ENCODE measurements at regions not wholly inside any gene's neighbourhood (a gene's known extent, or its start where the extent isn't known, plus 50 kb on each side); places are given as distances from the start of the nearest gene placed in this dataset.
"Not testable (repeated sequence)": the region's sequence is repeated elsewhere in the genome, so short reads cannot be mapped to it uniquely, and the experiment has no call there.

- intact Hi-C loops (cut with DNase I); H3K4me1 ChIP-seq (ENCODE audit: control insufficient read depth, insufficient read depth, low read length); H3K27ac ChIP-seq (ENCODE audit: low read length); ATAC-seq; H3K27me3 ChIP-seq (ENCODE audit: control insufficient read depth, insufficient read depth); DNase-seq; H3K9me3 ChIP-seq (ENCODE audit: control insufficient read depth, low read length); H3K4me3 ChIP-seq (ENCODE audit: low read length): not testable (repeated sequence)
- 92% methylated on average over 3 of the region's 3 CpGs for WGBS
Observed at GRCh38 chr4:179365932-179366331, 1923.7 kb upstream of the AGA start.

DNA sequence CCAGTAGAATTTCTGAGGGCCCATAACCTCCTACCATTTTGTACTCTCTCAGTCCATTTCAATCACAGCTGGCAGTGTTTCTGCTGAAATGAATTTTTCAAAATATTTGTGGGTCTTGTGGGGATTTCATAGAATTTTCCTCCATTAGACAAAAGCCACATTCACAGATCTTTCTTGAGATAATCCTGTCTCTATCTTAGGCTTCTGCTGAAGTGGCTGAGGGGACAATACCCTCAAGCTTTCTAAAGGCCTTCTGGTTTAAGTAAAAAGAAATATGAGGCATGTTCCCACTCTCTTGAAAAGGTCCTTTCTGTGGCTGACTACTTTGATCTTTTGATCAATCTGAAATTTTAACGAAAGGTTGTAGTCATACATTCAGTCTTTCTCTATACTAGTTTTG lies 1930.0 kb upstream of the AGA start:
- ATAC-seq (no peak), DNase-seq (no peak)
- intact Hi-C loops (cut with DNase I), result no loop called here
- H3K27me3 ChIP-seq (ENCODE audit: control insufficient read depth, insufficient read depth), result no peaks in the 10 kb centered on the region
- no peaks in the 10 kb centered on the region for H3K4me1 ChIP-seq (ENCODE audit: control insufficient read depth, insufficient read depth, low read length)
- H3K27ac ChIP-seq (ENCODE audit: low read length), result no peak overlapping the region
- 70% methylated on average over 1 of the region's 1 CpG for WGBS
- no peak overlapping the region for H3K4me3 ChIP-seq (ENCODE audit: low read length)
- no peaks in the 10 kb centered on the region for H3K9me3 ChIP-seq (ENCODE audit: control insufficient read depth, low read length)

DNA sequence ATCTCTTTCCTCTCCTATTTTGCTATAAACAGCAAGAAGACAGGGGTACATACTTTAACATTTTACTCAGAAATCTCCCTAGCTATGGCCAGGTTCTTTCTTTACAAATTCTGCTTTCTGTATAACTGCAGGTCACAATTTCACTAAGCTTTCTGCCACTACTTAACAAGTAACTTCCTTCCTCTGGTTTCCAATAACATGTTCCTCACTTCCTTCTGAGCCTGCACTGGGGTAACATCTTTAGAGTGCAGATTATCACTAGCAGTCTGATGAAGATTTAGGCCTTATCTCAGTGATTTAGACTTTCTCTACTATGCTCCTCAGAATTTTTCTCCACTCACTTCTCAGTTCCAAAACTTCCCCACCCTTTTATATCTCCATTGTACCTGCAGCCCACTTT lies 1930.5 kb upstream of the AGA start:
- no peak for DNase-seq
- H3K27ac ChIP-seq (ENCODE audit: low read length), result no peak overlapping the region
- intact Hi-C loops (cut with DNase I), result no loop called here
- H3K4me1 ChIP-seq (ENCODE audit: control insufficient read depth, insufficient read depth, low read length), result no peaks in the 10 kb centered on the region
- H3K4me3 ChIP-seq (ENCODE audit: low read length), result no peak overlapping the region
- no peaks in the 10 kb centered on the region for H3K9me3 ChIP-seq (ENCODE audit: control insufficient read depth, low read length)
- no peaks in the 10 kb centered on the region for H3K27me3 ChIP-seq (ENCODE audit: control insufficient read depth, insufficient read depth)
- no peak for ATAC-seq

DNA sequence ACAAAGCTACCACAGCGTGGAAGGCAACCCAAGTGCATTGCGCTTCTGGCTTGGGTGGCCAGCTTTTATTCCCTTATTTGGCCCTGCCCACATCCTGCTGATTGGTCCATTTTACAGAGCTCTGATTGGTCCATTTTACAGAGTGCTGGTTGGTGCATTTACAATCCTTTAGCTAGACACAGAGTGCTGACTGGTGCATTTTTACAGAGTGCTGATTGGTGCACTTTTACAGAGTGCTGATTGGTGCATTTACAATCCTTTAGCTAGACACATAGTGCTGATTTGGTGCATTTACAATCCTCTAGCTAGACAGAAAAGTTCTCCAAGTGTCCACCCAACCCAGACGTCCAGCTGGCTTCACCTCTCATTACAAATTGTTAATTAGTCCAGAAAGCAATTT lies 1936.6 kb upstream of the AGA start:
- WGBS, result 84% methylated on average over 3 of the region's 3 CpGs
- intact Hi-C loops (cut with DNase I); H3K4me1 ChIP-seq (ENCODE audit: control insufficient read depth, insufficient read depth, low read length); H3K27ac ChIP-seq (ENCODE audit: low read length); H3K9me3 ChIP-seq (ENCODE audit: control insufficient read depth, low read length); H3K27me3 ChIP-seq (ENCODE audit: control insufficient read depth, insufficient read depth); H3K4me3 ChIP-seq (ENCODE audit: low read length); ATAC-seq; DNase-seq: not testable (repeated sequence)

DNA sequence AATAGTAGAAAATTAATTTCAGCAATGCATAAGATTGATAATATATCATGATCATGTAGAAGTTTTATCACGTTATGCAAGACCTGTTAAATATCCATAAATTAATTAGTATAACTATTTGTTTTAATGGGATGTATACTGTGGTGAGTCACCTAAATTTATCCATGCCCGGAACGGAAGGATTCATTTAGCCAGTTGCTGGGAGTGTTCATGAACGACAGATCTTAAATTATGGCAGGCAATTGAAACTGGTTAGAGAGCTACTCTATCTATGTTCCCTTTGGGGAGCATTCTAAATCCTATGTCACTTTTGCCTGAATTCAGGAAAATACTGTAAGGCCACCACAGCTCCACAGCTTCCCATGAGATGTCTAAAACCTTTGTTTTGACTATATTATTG lies 1950.5 kb upstream of the AGA start:
- H3K27ac ChIP-seq (ENCODE audit: low read length), result no peak overlapping the region
- H3K4me1 ChIP-seq (ENCODE audit: control insufficient read depth, insufficient read depth, low read length), result no peaks in the 10 kb centered on the region
- no peak overlapping the region for H3K4me3 ChIP-seq (ENCODE audit: low read length)
- no peaks in the 10 kb centered on the region for H3K9me3 ChIP-seq (ENCODE audit: control insufficient read depth, low read length)
- H3K27me3 ChIP-seq (ENCODE audit: control insufficient read depth, insufficient read depth), result no peaks in the 10 kb centered on the region
- DNase-seq (no peak), ATAC-seq (no peak)
- intact Hi-C loops (cut with DNase I), result no loop called here
- 81% methylated on average over 4 of the region's 4 CpGs for WGBS

DNA sequence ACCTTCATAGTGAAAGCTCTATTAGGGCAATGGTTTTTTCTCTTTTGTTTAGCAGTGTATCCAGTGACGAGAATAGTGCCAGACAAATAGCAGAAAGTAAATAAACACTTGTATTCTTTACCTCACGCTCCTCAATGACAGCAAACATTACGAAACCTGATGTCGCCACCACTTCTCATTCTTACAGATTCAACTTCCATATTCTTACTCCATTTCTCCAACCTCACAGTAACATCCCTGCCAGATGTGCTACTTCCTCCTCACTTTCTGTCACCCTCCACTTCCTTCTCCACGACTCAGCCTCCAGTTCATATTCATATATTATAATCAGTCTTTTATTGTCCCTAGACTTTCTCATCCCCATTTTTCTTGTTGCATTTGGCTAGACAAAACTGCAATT lies 1956.2 kb upstream of the AGA start:
- intact Hi-C loops (cut with DNase I), result no loop called here
- no peak overlapping the region for H3K4me3 ChIP-seq (ENCODE audit: low read length)
- H3K4me1 ChIP-seq (ENCODE audit: control insufficient read depth, insufficient read depth, low read length), result no peaks in the 10 kb centered on the region
- H3K27me3 ChIP-seq (ENCODE audit: control insufficient read depth, insufficient read depth), result no peaks in the 10 kb centered on the region
- no peaks in the 10 kb centered on the region for H3K9me3 ChIP-seq (ENCODE audit: control insufficient read depth, low read length)
- H3K27ac ChIP-seq (ENCODE audit: low read length), result no peak overlapping the region
- DNase-seq (no peak), ATAC-seq (no peak)
- WGBS, result 65% methylated on average over 5 of the region's 5 CpGs

DNA sequence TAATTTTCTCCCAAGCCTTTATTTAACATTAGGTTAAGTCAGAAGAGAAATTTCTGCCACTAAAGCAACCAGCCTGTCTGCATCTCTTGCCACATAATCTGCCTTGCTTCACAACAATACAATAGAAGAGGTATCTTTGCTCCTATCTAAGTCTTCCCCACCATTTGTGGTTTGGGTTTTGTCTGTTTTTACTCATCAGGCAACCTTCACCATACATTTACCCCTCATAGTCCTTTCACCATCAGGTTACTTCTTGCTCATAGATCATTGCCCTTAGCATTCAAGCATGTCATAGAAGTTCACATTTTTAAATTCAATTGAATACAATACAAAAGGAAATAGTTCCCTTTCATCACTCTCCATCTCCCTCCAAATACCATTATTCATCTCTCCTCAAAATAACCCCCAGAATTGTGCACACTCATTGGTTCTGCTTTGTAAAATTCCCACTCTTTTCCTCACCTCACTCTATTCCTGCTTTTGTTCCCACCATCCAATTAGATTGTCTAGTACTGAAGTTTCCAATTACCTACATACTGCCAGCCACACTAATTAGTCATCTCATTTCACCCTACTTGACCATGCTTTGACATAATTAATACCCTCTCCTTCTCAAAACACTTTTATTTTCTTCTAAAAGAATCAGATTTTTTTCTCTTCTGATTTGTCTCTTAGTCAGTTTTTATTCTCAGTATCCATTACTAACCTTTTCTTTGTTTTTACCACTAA lies 1957.0 kb upstream of the AGA start:
- intact Hi-C loops (cut with DNase I), result no loop called here
- DNase-seq (no peak), ATAC-seq (no peak)

GRCh38 chr4:179415037-179415846 lies 1973.0 kb upstream of the AGA start:
- intact Hi-C loops (cut with DNase I), result no loop called here
- Histone ChIP-seq H3K4me3 (ENCODE audit: low read length) (no peak overlapping the region), H3K4me1 (ENCODE audit: control insufficient read depth, insufficient read depth, low read length) (no peaks in the 10 kb centered on the region), H3K27me3 (ENCODE audit: control insufficient read depth, insufficient read depth) (no peaks in the 10 kb centered on the region), H3K9me3 (ENCODE audit: control insufficient read depth, low read length) (no peaks in the 10 kb centered on the region), H3K27ac (ENCODE audit: low read length) (no peak overlapping the region)
- DNase-seq (no peak), ATAC-seq (no peak)
- WGBS, result 71% methylated on average over 1 of the region's 1 CpG

More for the DNA sequence above, 1957.0 kb upstream of the AGA start:
- no peaks in the 10 kb centered on the region for H3K9me3 ChIP-seq (ENCODE audit: control insufficient read depth, low read length)
- H3K4me3 ChIP-seq (ENCODE audit: low read length), result no peak overlapping the region
- no peaks in the 10 kb centered on the region for H3K27me3 ChIP-seq (ENCODE audit: control insufficient read depth, insufficient read depth)
- H3K27ac ChIP-seq (ENCODE audit: low read length), result no peak overlapping the region
- no peaks in the 10 kb centered on the region for H3K4me1 ChIP-seq (ENCODE audit: control insufficient read depth, insufficient read depth, low read length)

- Histone ChIP-seq H3K4me3 (ENCODE audit: low read length) (no peak overlapping the region), H3K27me3 (ENCODE audit: control insufficient read depth, insufficient read depth) (no peaks in the 10 kb centered on the region), H3K27ac (ENCODE audit: low read length) (no peak overlapping the region), H3K9me3 (ENCODE audit: control insufficient read depth, low read length) (no peaks in the 10 kb centered on the region), H3K4me1 (ENCODE audit: control insufficient read depth, insufficient read depth, low read length) (no peaks in the 10 kb centered on the region)
- ATAC-seq (no peak), DNase-seq (no peak)
- 58% methylated on average over 1 of the region's 1 CpG for WGBS
- intact Hi-C loops (cut with DNase I), result no loop called here
Observed at GRCh38 chr4:179415847-179416223, 1973.6 kb upstream of the AGA start.

DNA sequence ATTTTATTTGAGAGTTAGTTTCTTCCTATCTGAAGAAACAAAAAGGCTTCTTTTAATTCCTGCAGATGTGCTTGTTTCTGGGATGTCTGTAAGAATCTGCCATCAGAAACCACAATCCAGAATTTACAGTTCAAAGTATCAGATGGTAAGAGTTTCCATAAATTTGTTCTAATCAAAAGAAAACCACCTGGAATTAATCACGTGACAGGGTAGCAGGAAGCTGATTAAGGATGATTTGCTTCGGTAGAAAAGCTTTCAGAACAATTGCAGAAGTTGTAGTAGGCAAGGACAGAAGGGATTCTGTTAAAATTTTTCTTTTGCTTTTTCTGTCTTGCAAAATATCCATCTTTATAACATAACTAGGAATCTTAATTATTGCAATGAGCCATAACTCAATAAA lies 1975.1 kb upstream of the AGA start:
- no peak for ATAC-seq
- no peaks in the 10 kb centered on the region for H3K9me3 ChIP-seq (ENCODE audit: control insufficient read depth, low read length)
- no peak for DNase-seq
- H3K4me1 ChIP-seq (ENCODE audit: control insufficient read depth, insufficient read depth, low read length), result no peaks in the 10 kb centered on the region
- H3K27ac ChIP-seq (ENCODE audit: low read length), result no peak overlapping the region
- no peak overlapping the region for H3K4me3 ChIP-seq (ENCODE audit: low read length)
- 36% methylated on average over 2 of the region's 2 CpGs for WGBS
- no peaks in the 10 kb centered on the region for H3K27me3 ChIP-seq (ENCODE audit: control insufficient read depth, insufficient read depth)
- intact Hi-C loops (cut with DNase I), result no loop called here

DNA sequence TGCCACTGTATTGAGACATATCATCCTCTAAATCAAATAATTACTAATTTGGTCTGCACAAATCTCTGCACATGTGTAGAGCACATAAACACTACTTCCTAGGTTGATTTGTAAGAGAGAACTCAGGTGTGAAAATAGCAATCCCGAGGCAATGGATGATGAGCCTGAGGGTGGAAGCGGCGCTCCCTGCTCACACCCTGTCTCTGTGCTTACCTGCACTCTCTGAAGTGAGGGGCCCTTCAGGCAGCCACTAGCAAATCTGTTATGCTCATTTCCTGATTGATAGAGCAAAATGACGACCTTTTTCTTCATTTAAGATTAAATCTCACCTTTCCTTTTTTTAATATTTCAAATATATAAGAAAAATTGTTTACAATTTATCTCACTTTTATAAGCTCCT lies 1995.7 kb upstream of the AGA start:
- no peaks in the 10 kb centered on the region for H3K4me1 ChIP-seq (ENCODE audit: control insufficient read depth, insufficient read depth, low read length)

More for the DNA sequence above, 1995.7 kb upstream of the AGA start:
- whole genome bisulfite sequencing, result 71% methylated on average over 4 of the region's 4 CpGs
- Histone ChIP-seq H3K4me3 (ENCODE audit: low read length) (no peak overlapping the region), H3K9me3 (ENCODE audit: control insufficient read depth, low read length) (no peaks in the 10 kb centered on the region), H3K27ac (ENCODE audit: low read length) (no peak overlapping the region), H3K27me3 (ENCODE audit: control insufficient read depth, insufficient read depth) (no peaks in the 10 kb centered on the region)
- intact Hi-C loops (cut with DNase I), result no loop called here
- no peak for ATAC-seq
- no peak for DNase-seq
